ENCODE measurements at regions not wholly inside any gene's neighbourhood (a gene's known extent, or its start where the extent isn't known, plus 50 kb on each side); places are given as distances from the start of the nearest gene placed in this dataset.

GRCh38 chr12:107233551-107233950, 140.2 kb upstream of the CRY1 start:
- intact Hi-C loops (cut with DNase I), result no loop called here

GRCh38 chr12:107235600-107235999, 142.3 kb upstream of the CRY1 start:
- DNase-seq (no peak), ATAC-seq (no peak)
- TF ChIP-seq CTCF (IDR thresholded peaks at IDR 0.05), result no peak
- no peaks in the 10 kb centered on the region for H3K4me1 ChIP-seq
- intact Hi-C loops (cut with DNase I), result no loop called here
- no peaks in the 10 kb centered on the region for H3K9me3 ChIP-seq
- H3K27me3 ChIP-seq (ENCODE audit: low read depth), result peaks cover 7% of the 10 kb centered on the region
- H3K4me3 ChIP-seq, result no peak overlapping the region
- H3K36me3 ChIP-seq, result no peaks in the 10 kb centered on the region
- H3K27ac ChIP-seq, result no peak overlapping the region

More at GRCh38 chr12:107233551-107233950, 140.2 kb upstream of the CRY1 start:
- no peaks in the 10 kb centered on the region for H3K4me1 ChIP-seq
- no peak overlapping the region for H3K27ac ChIP-seq
- ATAC-seq (no peak), DNase-seq (no peak)
- no peaks in the 10 kb centered on the region for H3K9me3 ChIP-seq
- no peaks in the 10 kb centered on the region for H3K27me3 ChIP-seq (ENCODE audit: low read depth)
- no peaks in the 10 kb centered on the region for H3K36me3 ChIP-seq
- no peak overlapping the region for H3K4me3 ChIP-seq
- no peak for TF ChIP-seq CTCF (IDR thresholded peaks at IDR 0.05)

- H3K27ac ChIP-seq, result no peak overlapping the region
- ATAC-seq (no peak), DNase-seq (no peak)
- H3K36me3 ChIP-seq, result no peaks in the 10 kb centered on the region
- H3K27me3 ChIP-seq (ENCODE audit: low read depth), result peaks cover 15% of the 10 kb centered on the region
- intact Hi-C loops (cut with DNase I), result no loop called here
- H3K9me3 ChIP-seq, result no peaks in the 10 kb centered on the region
- no peaks in the 10 kb centered on the region for H3K4me1 ChIP-seq
- H3K4me3 ChIP-seq, result no peak overlapping the region
- no peak for TF ChIP-seq CTCF (IDR thresholded peaks at IDR 0.05)
These were observed 143.6 kb upstream of the CRY1 start for GRCh38 chr12:107236824-107237511.

- Histone ChIP-seq H3K27me3 (ENCODE audit: low read depth) (peaks cover 20% of the 10 kb centered on the region), H3K9me3 (no peaks in the 10 kb centered on the region), H3K27ac (no peak overlapping the region), H3K4me1 (no peaks in the 10 kb centered on the region), H3K4me3 (no peak overlapping the region), H3K36me3 (no peaks in the 10 kb centered on the region)
- no peak for ATAC-seq
- TF ChIP-seq CTCF (IDR thresholded peaks at IDR 0.05), result no peak
- intact Hi-C loops (cut with DNase I), result no loop called here
- no peak for DNase-seq
These were observed 144.9 kb upstream of the CRY1 start for GRCh38 chr12:107238296-107238695.

GRCh38 chr12:107241411-107241810, 148.1 kb upstream of the CRY1 start:
- no peaks in the 10 kb centered on the region for H3K36me3 ChIP-seq
- peaks cover 27% of the 10 kb centered on the region for H3K27me3 ChIP-seq (ENCODE audit: low read depth)
- H3K27ac ChIP-seq, result no peak overlapping the region
- DNase-seq, result no peak
- no peak for TF ChIP-seq CTCF (IDR thresholded peaks at IDR 0.05)
- no peaks in the 10 kb centered on the region for H3K4me1 ChIP-seq
- ATAC-seq, result no peak
- H3K4me3 ChIP-seq, result no peak overlapping the region
- no peaks in the 10 kb centered on the region for H3K9me3 ChIP-seq
- intact Hi-C loops (cut with DNase I), result no loop called here
